ENCODE measurements at regions not wholly inside any gene's neighbourhood (a gene's known extent, or its start where the extent isn't known, plus 50 kb on each side); places are given as distances from the start of the nearest gene placed in this dataset.

DNA sequence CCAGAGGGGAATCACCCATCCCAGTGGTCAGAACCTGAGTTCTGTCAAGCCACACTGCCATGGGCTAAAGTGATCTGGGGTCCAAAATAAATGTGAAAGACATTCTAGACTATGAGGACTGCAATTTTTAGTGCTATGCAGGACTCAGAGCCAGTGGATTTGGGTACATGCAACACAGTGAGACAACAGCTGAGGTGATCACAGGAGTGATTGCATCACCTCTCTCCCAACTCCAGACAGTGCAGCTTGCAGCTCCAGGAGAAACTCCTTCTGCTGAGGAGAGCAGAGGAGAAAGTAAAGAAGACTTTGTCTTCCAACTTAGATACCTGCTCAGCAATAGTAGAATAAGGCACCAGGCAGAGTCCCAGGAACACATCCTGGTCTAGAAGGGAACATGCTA lies 682.0 kb upstream of the POT1 start:
- H3K36me3 ChIP-seq, result no peaks in the 10 kb centered on the region
- no peaks in the 10 kb centered on the region for H3K9me3 ChIP-seq
- no peaks in the 10 kb centered on the region for H3K4me1 ChIP-seq (replicated peaks)
- no peaks in the 10 kb centered on the region for H3K27me3 ChIP-seq (replicated peaks; ENCODE audit: insufficient read depth)
- TF ChIP-seq POLR2AphosphoS5 (IDR thresholded peaks at IDR 0.05), result no peak
- no peak for TF ChIP-seq POLR2A (IDR thresholded peaks at IDR 0.05)
- TF ChIP-seq, protein P1, sequence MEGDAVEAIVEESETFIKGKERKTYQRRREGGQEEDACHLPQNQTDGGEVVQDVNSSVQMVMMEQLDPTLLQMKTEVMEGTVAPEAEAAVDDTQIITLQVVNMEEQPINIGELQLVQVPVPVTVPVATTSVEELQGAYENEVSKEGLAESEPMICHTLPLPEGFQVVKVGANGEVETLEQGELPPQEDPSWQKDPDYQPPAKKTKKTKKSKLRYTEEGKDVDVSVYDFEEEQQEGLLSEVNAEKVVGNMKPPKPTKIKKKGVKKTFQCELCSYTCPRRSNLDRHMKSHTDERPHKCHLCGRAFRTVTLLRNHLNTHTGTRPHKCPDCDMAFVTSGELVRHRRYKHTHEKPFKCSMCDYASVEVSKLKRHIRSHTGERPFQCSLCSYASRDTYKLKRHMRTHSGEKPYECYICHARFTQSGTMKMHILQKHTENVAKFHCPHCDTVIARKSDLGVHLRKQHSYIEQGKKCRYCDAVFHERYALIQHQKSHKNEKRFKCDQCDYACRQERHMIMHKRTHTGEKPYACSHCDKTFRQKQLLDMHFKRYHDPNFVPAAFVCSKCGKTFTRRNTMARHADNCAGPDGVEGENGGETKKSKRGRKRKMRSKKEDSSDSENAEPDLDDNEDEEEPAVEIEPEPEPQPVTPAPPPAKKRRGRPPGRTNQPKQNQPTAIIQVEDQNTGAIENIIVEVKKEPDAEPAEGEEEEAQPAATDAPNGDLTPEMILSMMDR (IDR thresholded peaks at IDR 0.05), result no peak
- no peak overlapping the region for H3K27ac ChIP-seq
- no peak overlapping the region for H3K4me3 ChIP-seq
- no peak for DNase-seq (ENCODE audit: low spot score)
- intact Hi-C loops (cut with DNase I), result no loop called here

DNA sequence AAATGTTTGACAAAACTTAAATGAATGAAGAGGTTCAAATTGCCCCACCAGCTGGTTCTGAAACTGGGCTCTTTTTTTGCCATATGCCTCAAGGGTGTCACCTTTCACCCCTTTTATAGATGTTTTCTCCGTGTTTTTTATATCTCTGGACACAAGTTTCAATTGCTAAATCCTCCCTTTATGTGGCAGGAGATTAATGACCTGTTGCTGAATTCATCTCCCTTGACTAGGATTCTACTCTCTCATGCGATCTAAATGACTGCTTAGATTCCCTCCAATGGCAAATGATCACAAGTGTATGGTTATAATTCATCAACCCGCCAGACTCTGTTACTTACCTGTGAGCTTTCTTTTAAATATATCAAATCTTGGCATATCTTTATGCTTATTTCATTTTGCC lies 677.0 kb upstream of the POT1 start:
- H3K4me3 ChIP-seq, result no peak overlapping the region
- H3K27ac ChIP-seq, result no peak overlapping the region
- intact Hi-C loops (cut with DNase I), result no loop called here
- H3K36me3 ChIP-seq, result no peaks in the 10 kb centered on the region
- TF ChIP-seq POLR2A (IDR thresholded peaks at IDR 0.05) (no peak), POLR2AphosphoS5 (IDR thresholded peaks at IDR 0.05) (no peak)
- TF ChIP-seq, protein P1 (IDR thresholded peaks at IDR 0.05), result no peak
- no peaks in the 10 kb centered on the region for H3K27me3 ChIP-seq (replicated peaks; ENCODE audit: insufficient read depth)
- DNase-seq (ENCODE audit: low spot score), result no peak
- WGBS, result 57% methylated on average over 3 of the region's 3 CpGs
- no peaks in the 10 kb centered on the region for H3K9me3 ChIP-seq
- no peaks in the 10 kb centered on the region for H3K4me1 ChIP-seq (replicated peaks)

DNA sequence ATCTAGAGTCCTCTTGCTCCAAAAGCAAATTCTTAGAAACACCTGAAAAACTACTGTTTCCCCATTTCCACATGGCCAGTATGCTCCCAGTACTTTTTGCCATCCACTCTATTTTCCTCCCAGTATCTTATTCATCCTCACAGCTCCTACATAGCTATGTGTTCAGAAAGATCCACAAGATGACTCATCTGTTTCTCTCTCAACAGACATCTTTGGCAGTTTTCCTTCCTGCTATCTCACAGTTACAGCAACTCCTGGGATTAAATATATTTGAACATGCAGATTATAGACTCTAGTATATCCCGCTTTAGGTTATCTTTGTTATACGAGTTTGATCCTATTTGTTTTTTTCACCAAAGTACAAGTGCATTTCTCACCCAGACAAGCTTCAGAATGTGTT lies 675.6 kb upstream of the POT1 start:
- DNase-seq (ENCODE audit: low spot score), result no peak
- H3K27ac ChIP-seq, result no peak overlapping the region
- H3K9me3 ChIP-seq, result no peaks in the 10 kb centered on the region
- no peaks in the 10 kb centered on the region for H3K27me3 ChIP-seq (replicated peaks; ENCODE audit: insufficient read depth)
- WGBS, result 60% methylated on average over 2 of the region's 2 CpGs
- intact Hi-C loops (cut with DNase I), result no loop called here
- H3K4me3 ChIP-seq, result no peak overlapping the region
- no peaks in the 10 kb centered on the region for H3K4me1 ChIP-seq (replicated peaks)
- no peak for TF ChIP-seq POLR2AphosphoS5 (IDR thresholded peaks at IDR 0.05)
- TF ChIP-seq, protein P1 (IDR thresholded peaks at IDR 0.05), result no peak
- TF ChIP-seq POLR2A (IDR thresholded peaks at IDR 0.05), result no peak
- no peaks in the 10 kb centered on the region for H3K36me3 ChIP-seq

DNA sequence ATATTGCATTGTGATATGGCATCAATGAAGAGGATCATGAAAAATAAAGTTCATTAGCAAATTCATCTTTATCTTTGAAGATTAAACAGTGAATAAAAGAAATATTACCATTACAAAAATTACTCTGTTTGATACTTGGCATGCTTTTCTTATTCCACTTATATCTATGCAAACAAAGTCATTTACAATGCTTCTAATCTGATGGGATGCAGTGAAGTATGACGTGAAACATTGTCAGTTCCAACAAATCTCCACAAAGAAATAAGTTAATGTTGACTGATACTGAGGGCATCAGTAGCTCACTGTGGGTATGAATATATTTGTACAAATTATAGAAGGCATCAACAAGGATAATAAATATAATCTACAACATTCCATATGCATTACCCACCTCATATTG lies 672.8 kb upstream of the POT1 start:
- WGBS, result 23% methylated on average over 1 of the region's 1 CpG
- no peak overlapping the region for H3K27ac ChIP-seq
- TF ChIP-seq, protein P1 (IDR thresholded peaks at IDR 0.05), result no peak
- TF ChIP-seq POLR2A (IDR thresholded peaks at IDR 0.05) (no peak), POLR2AphosphoS5 (IDR thresholded peaks at IDR 0.05) (no peak)
- intact Hi-C loops (cut with DNase I), result no loop called here
- H3K27me3 ChIP-seq (replicated peaks; ENCODE audit: insufficient read depth), result no peaks in the 10 kb centered on the region
- H3K36me3 ChIP-seq, result no peaks in the 10 kb centered on the region
- no peaks in the 10 kb centered on the region for H3K4me1 ChIP-seq (replicated peaks)
- no peak overlapping the region for H3K4me3 ChIP-seq
- H3K9me3 ChIP-seq, result no peaks in the 10 kb centered on the region
- no peak for DNase-seq (ENCODE audit: low spot score)

DNA sequence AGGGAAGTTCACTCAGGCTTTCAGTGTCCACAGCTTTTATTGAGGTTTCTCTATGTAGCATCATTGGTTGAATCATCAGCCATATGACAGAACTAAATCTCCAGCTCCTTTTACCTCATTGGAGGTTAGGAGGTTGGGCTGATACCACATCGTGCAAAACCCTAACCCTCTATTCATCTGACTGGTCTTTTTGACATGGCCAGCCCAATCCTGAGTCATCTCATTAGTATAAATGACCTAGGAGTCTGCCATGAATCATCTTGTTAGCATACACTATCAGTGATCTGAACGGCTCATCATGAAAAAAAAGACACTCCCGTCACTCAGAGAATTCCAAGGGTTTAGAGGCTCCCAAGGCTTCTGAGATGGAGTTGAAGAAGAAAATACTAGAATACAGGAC lies 669.8 kb upstream of the POT1 start:
- intact Hi-C loops (cut with DNase I), result no loop called here
- 81% methylated on average over 3 of the region's 3 CpGs for WGBS
- no peaks in the 10 kb centered on the region for H3K36me3 ChIP-seq

More for the DNA sequence above, 669.8 kb upstream of the POT1 start:
- Histone ChIP-seq H3K27me3 (replicated peaks; ENCODE audit: insufficient read depth) (no peaks in the 10 kb centered on the region), H3K9me3 (no peaks in the 10 kb centered on the region), H3K4me1 (replicated peaks) (no peaks in the 10 kb centered on the region), H3K27ac (no peak overlapping the region), H3K4me3 (no peak overlapping the region)
- no peak for DNase-seq (ENCODE audit: low spot score)
- TF ChIP-seq POLR2A (IDR thresholded peaks at IDR 0.05) (no peak), POLR2AphosphoS5 (IDR thresholded peaks at IDR 0.05) (no peak)
- TF ChIP-seq, protein P1 (IDR thresholded peaks at IDR 0.05), result no peak

Data from prostate gland (tissue), 2 donors.